OCI-LY7 (cell line): ENCODE measurements at regions not wholly inside any gene's neighbourhood (a gene's known extent, or its start where the extent isn't known, plus 50 kb on each side); places are given as distances from the start of the nearest gene placed in this dataset.

Experiments used
- BruUV-seq: library from RNA; stranded (reverse); fragments of 400-500 nt; replicated peaks from 2 replicates; lab custom pipeline; 2021; lab: Mats Ljungman, UMichigan
- CTCF ChIA-PET: fragments of 300-600 bp; sonication (Branson Sonifier 250); formaldehyde crosslinking; loops from one replicate; lab custom pipeline; 2022; ENCODE audit warnings: antibody characterized with exemption; ENCODE audit not compliant: unreplicated experiment; lab: Charles Lee
- POLR2A ChIA-PET: fragments of 300-600 bp; sonication (Branson Sonifier 250); formaldehyde crosslinking; loops from one replicate; lab custom pipeline; 2022; ENCODE audit warnings: antibody characterized with exemption; lab: Charles Lee
- DNase-seq: peaks from one replicate; pipeline ENCODE4 v3.0.0-alpha.2; 2015; ENCODE audit warnings: low spot score
- H2AFZ ChIP-seq: fragments of 200-600 bp; sonication (generic), shearing (Covaris generic); 2 replicates; pipeline ENCODE4 v1.6.1; 2014; ENCODE audit warnings: mild to moderate bottlenecking, antibody characterized with exemption, low read length, moderate library complexity
- H3K27ac ChIP-seq: fragments of 200-600 bp; sonication (generic); 2 replicates; pipeline ENCODE4 v1.5.1; 2014; ENCODE audit warnings: mixed run types, low read depth, mild to moderate bottlenecking, moderate library complexity, low read length, inconsistent platforms; ENCODE audit not compliant: poor library complexity, severe bottlenecking
- H3K36me3 ChIP-seq: fragments of 200-600 bp; sonication (generic); 2 replicates; pipeline ENCODE4 v1.6.1; 2014; ENCODE audit warnings: mild to moderate bottlenecking, antibody characterized with exemption, low read length, moderate library complexity, mixed read lengths; ENCODE audit not compliant: insufficient read depth
- H3K4me1 ChIP-seq: fragments of 200-600 bp; sonication (generic); 2 replicates; pipeline ENCODE4 v1.5.1; 2014; ENCODE audit warnings: mild to moderate bottlenecking, low read length; ENCODE audit not compliant: insufficient read depth, poor library complexity, severe bottlenecking
- H3K4me2 ChIP-seq: fragments of 200-600 bp; sonication (generic); 2 replicates; pipeline ENCODE4 v1.6.1; 2014; ENCODE audit warnings: mild to moderate bottlenecking, low read length
- H3K4me3 ChIP-seq: fragments of 200-600 bp; sonication (generic); 2 replicates; pipeline ENCODE4 v1.5.1; 2014; ENCODE audit warnings: mild to moderate bottlenecking, low read depth, low read length; ENCODE audit not compliant: poor library complexity, severe bottlenecking
- H3K79me2 ChIP-seq: fragments of 200-600 bp; sonication (generic); 2 replicates; pipeline ENCODE4 v1.6.1; 2016; ENCODE audit warnings: low read depth, mild to moderate bottlenecking, low read length, moderate library complexity, mixed read lengths; ENCODE audit not compliant: insufficient read depth
- H3K9me2 ChIP-seq: fragments of 200-600 bp; sonication (generic); 2 replicates; pipeline ENCODE4 v1.6.1; 2016; ENCODE audit warnings: mild to moderate bottlenecking, low read length, mixed read lengths; ENCODE audit not compliant: insufficient read depth
- H3K9me3 ChIP-seq: fragments of 200-600 bp; sonication (generic); 2 replicates; pipeline ENCODE4 v1.6.1; 2014; ENCODE audit warnings: mild to moderate bottlenecking, mixed run types, low read length, mixed read lengths
- H4K20me1 ChIP-seq: fragments of 200-600 bp; sonication (generic); 2 replicates; pipeline ENCODE4 v1.6.1; 2014; ENCODE audit warnings: mild to moderate bottlenecking, antibody characterized with exemption, low read length, moderate library complexity, mixed read lengths; ENCODE audit not compliant: insufficient read depth
- CTCF ChIP-seq: fragments of 200-600 bp; sonication (generic); conservative IDR thresholded peaks from 2 replicates; pipeline ENCODE4 v1.5.1; 2014; ENCODE audit warnings: mild to moderate bottlenecking, antibody characterized with exemption, low read length, moderate library complexity, mixed read lengths
- EZH2phosphoT487 ChIP-seq: fragments of 200-600 bp; sonication (generic); IDR thresholded peaks from 2 replicates; pipeline ENCODE4 v1.6.1; 2018; ENCODE audit warnings: low read depth, borderline replicate concordance, mild to moderate bottlenecking, mixed run types, antibody characterized with exemption, low read length, moderate library complexity, mixed read lengths
- intact Hi-C: fragments of 100-400 bp; cut with micrococcal nuclease; formaldehyde crosslinking; loops from one replicate; pipeline ENCODE4 v1.10.0; 2022; ENCODE audit not compliant: unreplicated experiment

- H3K36me3 ChIP-seq, result no peaks in the 10 kb centered on the region
- CTCF ChIA-PET, result no interaction called here
- TF ChIP-seq EZH2phosphoT487 (no peak), CTCF (no peak)
- BruUV-seq, result no TSS peak
- H4K20me1 ChIP-seq, result no peaks in the 10 kb centered on the region
- H3K4me2 ChIP-seq, result no peak overlapping the region
- DNase-seq, result no peak
- no peak overlapping the region for H3K27ac ChIP-seq
- no peaks in the 10 kb centered on the region for H3K9me2 ChIP-seq
- H3K9me3 ChIP-seq, result no peaks in the 10 kb centered on the region
- no peaks in the 10 kb centered on the region for H3K4me1 ChIP-seq
- no peak overlapping the region for H3K4me3 ChIP-seq
- POLR2A ChIA-PET, result interaction anchor here (0.6 kb wide), 1 partner anchor 50 kb away, joined by 5 read pairs; no protein-coding TSS in a partner anchor
- no peaks in the 10 kb centered on the region for H3K79me2 ChIP-seq
- H2AFZ ChIP-seq, result no peak overlapping the region
- intact Hi-C loops, result no loop called here
Observed at GRCh38 chr2:239905884-239906654, 119.1 kb downstream of the NDUFA10 start.

DNA sequence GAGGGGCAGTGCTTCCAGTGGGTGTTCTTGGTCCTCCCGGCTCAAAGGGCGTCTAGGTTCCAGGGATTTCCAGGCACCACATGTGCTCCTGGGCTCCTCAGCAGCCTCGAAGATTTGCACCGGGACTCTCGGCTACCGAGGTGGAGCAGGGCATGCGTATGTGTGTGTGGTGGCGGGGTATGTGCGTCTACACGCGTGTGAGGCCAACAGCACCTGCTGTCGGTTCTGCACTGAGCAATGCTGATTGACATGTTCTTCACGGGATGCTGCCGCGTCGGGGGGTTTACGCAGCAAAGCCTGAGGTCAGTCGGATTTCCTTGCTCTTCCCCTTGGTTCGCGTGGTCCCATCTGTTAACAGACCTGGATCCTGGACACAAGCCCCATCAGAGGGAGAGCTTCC lies 119.8 kb downstream of the NDUFA10 start:
- no peak for DNase-seq
- Histone ChIP-seq H3K9me2 (no peaks in the 10 kb centered on the region), H3K4me1 (no peaks in the 10 kb centered on the region), H2AFZ (no peak overlapping the region), H3K4me2 (no peak overlapping the region), H3K36me3 (no peaks in the 10 kb centered on the region), H3K9me3 (no peaks in the 10 kb centered on the region), H3K79me2 (no peaks in the 10 kb centered on the region), H3K4me3 (no peak overlapping the region), H3K27ac (no peak overlapping the region), H4K20me1 (no peaks in the 10 kb centered on the region)
- ChIA-PET POLR2A (interaction anchor here (0.6 kb wide), 1 partner anchor 49 kb away, joined by 5 read pairs; no protein-coding TSS in a partner anchor), CTCF (interaction anchor here (0.6 kb wide), 1 partner anchor 877 kb away, joined by 4 read pairs; no protein-coding TSS in a partner anchor)
- intact Hi-C loops, result no loop called here
- no peak for TF ChIP-seq CTCF
- no peak for TF ChIP-seq EZH2phosphoT487
- BruUV-seq, result no TSS peak

- Histone ChIP-seq H3K9me3 (no peaks in the 10 kb centered on the region), H4K20me1 (no peaks in the 10 kb centered on the region), H3K4me3 (no peak overlapping the region), H2AFZ (no peak overlapping the region), H3K79me2 (no peaks in the 10 kb centered on the region), H3K36me3 (no peaks in the 10 kb centered on the region), H3K4me1 (no peaks in the 10 kb centered on the region), H3K27ac (no peak overlapping the region), H3K9me2 (no peaks in the 10 kb centered on the region), H3K4me2 (no peak overlapping the region)
- ChIA-PET CTCF (interaction anchor here (0.6 kb wide), 1 partner anchor 876 kb away, joined by 4 read pairs; no protein-coding TSS in a partner anchor), POLR2A (no interaction called here)
- intact Hi-C loops, result no loop called here
- no peak for DNase-seq
- TF ChIP-seq CTCF, result no peak
- BruUV-seq, result no TSS peak
Observed at GRCh38 chr2:239904496-239904895, 120.6 kb downstream of the NDUFA10 start.
